ENCODE measurements at regions not wholly inside any gene's neighbourhood (a gene's known extent, or its start where the extent isn't known, plus 50 kb on each side); places are given as distances from the start of the nearest gene placed in this dataset.

GRCh38 chr4:177809791-177810190, 367.6 kb upstream of the AGA start:
- no peak for TF ChIP-seq POLR2AphosphoS5 (IDR thresholded peaks at IDR 0.05; ENCODE audit: low read depth, low read length)
- TF ChIP-seq NBN (conservative IDR thresholded peaks at IDR 0.05) = no peak
- TF ChIP-seq ZBTB1 (CRISPR knock-in tag; IDR thresholded peaks at IDR 0.05; ENCODE audit: borderline replicate concordance) = no peak
- no peak for TF ChIP-seq NFKBIZ (CRISPR knock-in tag; IDR thresholded peaks at IDR 0.05)
- no peak for TF ChIP-seq ZNF121 (CRISPR knock-in tag; IDR thresholded peaks at IDR 0.05)
- TF ChIP-seq ZZZ3 (CRISPR knock-in tag; IDR thresholded peaks at IDR 0.05; ENCODE audit: borderline replicate concordance) = no peak

Data from HepG2 (cell line).